Iris pigment epithelial cell (primary cell): ENCODE measurements at regions not wholly inside any gene's neighbourhood (a gene's known extent, or its start where the extent isn't known, plus 50 kb on each side); places are given as distances from the start of the nearest gene placed in this dataset.
A peak's percentile ranks its signal among the peaks of the same experiment; 100 is the strongest.
"Not testable (repeated sequence)": the region's sequence is repeated elsewhere in the genome, so short reads cannot be mapped to it uniquely, and the experiment has no call there.

Experiments used
- DNase-seq: peaks from one replicate; pipeline ENCODE4 v3.0.0-alpha.2; 2011; ENCODE audit warnings: low read depth

DNA sequence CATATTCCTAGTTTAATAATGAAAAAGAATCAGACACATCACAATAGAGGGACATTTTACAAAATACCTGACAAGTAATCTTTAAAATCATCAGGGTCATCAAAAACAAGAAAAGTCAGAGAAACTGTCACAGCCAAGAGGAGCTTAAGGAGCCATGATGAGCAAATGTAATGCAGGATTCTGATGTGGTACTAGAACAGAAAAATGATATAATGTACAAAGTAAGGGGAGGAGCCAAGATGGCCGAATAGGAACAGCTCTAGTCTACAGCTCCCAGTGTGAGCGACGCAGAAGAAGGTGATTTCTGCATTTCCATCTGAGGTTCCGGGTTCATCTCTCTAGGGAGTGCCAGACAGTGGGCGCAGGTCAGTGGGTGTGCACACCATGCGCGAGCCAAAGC, 198.0 kb upstream of the FAT3 start:
- DNase-seq: no peak

DNA sequence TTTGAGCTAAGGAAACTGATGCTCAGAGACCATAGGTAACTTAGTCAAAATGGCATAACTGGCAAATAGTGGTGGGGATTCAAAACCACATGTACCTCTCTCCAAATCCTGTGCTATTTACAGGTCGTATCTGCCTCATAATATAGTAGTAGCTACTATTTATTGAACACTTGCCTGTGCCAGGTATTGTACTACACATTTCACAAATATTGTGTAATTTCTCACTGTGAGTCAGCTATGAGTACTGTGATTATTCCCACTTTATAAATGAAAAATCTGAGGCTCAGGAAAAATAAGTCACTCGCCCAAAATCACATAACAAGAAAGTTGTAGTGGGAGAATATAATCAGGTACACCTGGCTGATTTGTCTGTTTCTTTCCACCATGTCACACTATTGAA, 199.8 kb upstream of the FAT3 start:
- no peak for DNase-seq

DNA sequence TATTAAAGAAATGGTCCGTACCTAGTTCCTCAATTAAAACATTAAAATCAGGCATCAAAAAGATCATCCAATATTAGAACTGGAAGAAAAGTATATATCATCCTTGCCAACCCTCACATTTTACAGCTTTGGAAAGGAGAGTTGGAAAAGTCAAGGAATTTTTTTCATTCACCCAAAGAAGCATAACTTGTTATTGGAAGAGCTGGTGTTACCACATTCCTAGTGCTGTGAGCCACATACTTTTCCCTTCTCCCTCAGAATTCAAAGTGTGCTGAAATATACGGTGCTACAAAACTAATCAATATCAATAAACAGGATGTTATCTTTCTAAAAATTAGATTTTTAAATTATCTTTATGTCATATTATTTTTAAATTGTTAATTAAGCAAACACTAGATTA, 202.1 kb upstream of the FAT3 start:
- no peak for DNase-seq

DNA sequence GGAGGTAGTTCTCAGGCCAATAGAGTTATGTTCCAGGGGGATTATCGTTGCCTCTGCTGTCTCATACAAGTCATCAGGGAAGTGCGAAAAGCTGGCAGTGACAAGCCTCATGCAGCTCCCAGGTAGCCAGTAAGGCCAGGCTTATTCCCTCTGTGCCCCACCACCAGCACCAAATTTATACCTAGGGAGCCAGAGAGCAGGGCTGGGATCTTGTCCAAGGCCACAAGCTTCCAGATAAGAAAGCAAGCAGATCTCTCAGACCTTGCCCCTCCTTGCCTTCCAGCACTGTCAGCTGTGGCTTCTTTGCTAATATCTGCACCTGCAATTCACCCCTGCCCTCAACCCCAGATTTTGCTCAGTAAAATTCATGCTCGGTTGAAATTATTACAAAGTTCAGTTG, 206.3 kb upstream of the FAT3 start:
- no peak for DNase-seq

DNA sequence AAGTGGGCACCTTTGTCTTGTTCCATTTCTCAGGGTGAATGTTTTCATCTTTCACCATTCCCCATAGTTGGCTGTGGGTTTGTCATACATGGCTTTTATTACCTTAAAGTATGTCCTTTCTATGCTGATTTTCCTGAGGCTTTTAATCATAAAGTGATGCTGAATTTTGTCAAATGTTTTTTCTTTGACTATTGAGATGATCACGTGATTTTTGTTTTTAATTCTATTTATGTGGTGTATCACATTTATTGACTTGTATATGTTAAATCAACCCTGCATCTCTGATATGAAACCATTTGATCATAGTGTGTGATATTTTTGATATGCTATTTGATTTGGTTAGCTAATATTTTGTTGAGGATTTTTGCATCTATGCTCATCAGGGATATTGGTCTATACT, 216.4 kb upstream of the FAT3 start:
- DNase-seq: no peak

DNA sequence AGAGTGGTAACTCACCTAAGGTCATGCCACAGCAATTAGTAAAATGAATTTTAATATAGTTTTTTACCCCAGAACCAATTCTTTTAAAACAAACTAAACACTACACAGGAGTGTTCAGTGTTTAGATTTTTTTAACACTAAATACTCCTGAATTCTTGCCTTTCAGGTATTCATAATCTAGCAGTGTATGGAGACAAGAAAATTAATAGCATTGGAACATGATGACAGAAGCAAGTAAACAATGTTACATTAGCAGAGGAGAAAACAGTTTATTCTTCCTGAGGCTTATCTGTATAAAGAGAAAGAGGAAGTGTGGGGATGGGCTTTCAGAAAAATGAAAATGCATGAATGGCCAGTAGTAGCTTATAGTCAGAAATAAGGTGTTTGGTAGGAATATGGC, 222.1 kb upstream of the FAT3 start:
- DNase-seq: no peak

DNA sequence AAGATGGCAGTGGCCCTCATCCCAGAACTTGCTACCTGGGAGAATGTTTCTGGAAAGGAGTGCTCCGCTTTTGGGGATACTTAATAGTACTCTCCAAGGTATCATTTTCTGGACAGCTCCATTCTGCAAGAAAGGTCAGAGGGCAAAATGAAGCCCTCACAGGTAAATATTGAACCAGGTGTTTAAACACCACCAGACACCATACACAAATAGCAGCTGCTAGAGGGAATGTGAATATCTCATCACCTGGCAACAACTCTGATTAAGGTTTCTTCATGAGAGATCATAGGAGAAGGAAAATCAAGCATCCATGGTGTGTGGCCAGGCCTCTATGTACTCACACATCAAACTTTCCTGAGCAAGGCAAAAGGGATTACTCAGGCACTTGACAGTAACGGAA, 226.1 kb upstream of the FAT3 start:
- DNase-seq: no peak

DNA sequence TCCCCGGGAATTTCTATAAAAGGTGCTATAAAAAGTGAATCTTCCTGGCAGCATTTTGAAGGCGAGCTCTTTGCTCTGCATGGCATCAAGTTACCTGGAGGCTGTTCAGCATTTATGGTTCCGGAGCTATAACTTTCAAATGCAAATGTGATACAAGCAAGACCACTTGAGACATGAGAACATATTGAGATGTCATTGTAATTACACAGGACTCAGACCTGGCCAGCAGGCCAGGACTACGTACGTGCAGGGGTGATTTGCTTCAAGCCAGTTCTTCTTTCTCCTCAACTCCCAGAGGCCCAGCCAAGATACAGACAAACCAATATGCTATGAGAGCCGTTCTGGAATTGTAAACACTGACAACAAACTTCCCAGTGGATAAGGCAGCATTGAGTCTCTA, 227.4 kb upstream of the FAT3 start:
- no peak for DNase-seq

DNA sequence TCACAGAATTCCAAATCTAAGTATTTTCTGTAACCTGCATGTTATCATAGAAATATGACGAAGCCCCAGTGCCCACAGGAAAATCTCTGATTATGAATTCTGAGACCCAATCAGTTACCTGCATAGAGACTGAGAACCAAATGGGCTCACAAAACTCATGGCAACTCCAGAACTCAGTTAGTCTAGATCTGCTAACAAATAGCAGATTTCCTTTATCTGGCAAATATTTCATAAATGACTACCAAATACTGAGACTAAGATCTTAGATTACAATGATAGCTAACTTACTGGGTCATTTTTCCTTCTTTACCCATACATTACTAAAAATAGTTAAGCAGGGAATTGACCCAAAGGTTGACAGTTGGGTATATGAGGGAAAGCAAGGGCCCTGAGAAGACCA, 228.1 kb upstream of the FAT3 start:
- DNase-seq: no peak

DNA sequence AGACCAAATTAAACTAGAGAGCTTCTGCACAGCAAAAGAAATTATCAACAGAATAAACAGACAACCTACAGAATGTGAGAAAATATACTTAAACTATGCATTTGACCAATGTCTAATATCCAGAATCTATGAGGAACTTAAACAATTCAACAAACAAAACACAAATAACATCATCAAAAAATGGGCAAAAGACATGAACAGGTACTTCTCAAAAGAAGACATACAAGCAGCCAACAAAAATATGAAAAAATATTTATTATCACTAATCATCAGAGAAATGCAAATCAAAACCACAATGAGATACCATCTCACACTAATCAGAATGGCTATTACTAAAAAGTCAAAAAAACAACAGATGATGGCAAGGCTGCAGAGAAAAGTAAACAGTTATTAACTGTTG, 236.2 kb upstream of the FAT3 start:
- DNase-seq: not testable (repeated sequence)

DNA sequence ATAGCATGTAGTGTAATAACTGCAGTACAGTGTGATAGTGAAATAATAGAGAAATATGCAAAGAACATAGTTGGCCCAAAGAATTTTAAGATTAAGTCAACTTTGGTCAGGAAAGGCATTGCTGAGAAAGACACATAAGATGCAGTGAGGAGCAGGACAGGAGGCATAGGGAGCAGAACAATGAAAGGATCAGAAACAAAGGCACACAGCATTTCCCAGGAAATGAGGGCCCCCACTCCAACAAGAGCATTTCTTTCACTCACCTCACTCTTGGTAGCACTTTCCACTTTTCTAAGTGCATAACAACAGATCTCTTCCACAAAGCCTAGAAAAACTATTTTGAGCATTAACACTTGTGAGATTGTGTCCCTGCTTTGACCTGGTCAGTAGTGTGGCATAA, 238.4 kb upstream of the FAT3 start:
- DNase-seq: no peak

DNA sequence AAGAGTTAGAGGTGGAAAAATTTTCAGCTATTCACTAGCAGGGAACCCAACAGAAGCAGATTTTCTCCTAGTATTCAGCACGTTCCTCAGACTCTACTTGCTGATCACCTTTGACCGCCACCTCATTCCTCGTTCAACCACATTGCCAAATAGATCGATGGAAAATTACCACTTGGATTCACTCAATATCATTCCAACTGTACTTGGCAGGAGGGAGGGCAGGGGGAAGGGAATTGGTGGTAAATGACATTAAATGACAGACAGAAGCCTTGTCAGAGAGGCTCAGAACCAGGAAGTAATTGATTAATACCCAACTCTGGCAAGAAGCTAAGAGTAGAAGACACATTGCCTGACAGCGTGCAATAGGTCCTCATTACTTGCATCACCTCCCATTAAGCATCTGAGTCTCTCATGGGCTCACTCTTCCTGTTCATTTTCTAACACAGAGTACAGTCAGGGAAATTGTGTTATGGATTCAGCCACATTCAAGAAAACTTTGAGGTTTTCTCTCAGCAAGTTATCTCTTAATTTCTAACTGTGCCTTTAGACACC, 240.5 kb upstream of the FAT3 start:
- no peak for DNase-seq

DNA sequence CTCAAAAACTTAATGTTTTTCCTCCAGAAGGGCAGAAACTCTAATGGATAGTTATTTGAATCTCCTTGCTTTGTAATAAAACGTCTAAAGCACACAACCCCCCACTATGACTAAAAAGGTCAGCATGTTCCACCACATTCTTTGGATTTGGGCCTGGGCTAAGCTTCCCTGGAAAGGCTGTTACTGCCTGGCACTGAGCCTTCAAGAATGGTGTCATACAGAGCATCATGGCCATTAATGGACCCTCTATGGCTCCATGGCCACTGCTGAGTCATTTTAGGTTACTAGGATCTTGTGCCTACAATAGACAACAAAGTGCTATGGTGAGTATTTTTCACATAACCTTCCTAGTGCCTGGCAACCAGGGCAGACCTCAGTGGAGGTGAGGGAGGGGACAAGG, 242.6 kb upstream of the FAT3 start:
- DNase-seq: peak; percentile 48

DNA sequence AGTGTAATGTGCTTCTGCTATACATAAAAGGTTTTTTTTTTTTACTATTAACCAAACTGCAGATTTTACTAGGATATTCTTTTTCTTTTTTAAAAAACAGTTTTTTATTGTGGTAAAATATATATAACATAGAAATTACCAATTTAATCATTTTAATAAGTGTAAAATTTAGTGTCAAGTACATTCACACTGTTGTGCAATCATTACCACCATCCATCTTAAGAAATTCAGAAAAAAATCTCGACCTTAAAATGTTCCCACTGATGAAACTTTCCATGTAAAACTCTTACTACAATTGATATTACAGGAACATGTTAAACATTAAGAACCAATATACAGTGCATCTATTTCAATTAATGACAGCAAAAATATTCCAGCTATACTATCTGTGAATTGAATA, 244.8 kb upstream of the FAT3 start:
- DNase-seq: no peak

DNA sequence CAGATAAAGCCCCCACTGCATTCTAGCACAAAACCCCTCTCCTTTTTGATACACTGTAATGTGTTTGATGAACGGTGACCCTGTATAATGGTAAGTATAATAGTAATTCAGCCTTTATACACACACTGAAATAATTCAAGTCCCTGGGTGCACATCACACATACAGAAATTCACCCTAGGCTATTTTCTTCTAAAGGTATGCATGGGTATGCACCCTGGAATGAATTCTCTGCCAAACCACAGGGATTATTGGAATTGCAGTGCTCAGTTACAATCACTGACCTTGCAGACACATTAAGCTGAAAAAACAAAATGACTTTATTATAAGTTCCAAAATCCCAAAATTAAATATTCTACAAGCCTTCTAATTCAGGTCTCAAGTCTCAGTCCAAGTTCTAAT, 245.9 kb upstream of the FAT3 start:
- DNase-seq: no peak

DNA sequence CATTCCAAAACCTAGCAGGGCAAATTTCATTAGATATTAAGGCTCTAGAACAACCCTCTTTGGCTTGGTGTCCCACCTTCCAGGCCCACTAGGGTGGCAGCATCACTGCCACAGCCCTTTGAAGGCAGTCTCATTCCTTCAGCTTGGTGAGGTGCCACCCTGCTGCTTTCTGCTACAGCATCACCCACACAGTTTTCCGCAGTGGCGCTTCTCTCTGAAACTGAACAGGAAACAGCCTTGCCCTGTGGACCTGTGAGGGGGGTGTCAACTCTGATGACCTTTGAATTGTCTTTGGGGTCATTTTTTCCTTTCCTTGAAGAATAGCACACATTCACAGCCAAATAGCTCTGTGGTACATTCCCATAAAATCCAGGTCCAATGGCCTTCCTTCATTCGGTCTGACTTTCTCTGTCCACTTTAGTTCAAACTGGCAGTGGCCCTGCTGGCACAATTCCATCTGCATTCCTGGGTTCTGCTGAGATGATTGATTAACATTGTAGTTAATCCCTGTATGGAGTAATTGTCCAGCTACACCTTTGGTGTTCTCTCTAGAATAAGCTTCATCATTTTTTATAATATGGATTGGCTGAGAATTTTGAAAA, 251.9 kb upstream of the FAT3 start:
- DNase-seq: no peak

DNA sequence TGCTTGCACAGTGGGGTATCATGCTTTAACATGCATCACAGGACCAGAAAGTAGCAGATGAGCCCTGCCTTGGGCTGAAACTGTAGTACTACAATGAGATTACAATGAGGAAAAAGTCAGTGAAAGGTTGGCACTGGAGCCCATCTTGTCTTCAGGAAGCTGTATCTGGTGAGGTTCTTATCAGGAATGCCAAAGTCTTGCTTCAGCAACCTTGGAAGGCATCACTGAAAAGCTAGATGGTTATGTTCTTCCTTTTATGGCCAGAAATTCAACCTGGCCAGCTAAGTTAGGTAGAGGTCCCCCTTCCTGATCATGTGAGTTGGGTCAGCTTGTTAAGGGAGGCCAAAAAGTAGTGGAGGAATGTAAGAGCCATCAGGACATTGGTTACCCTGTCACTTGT, 254.0 kb upstream of the FAT3 start:
- no peak for DNase-seq

DNA sequence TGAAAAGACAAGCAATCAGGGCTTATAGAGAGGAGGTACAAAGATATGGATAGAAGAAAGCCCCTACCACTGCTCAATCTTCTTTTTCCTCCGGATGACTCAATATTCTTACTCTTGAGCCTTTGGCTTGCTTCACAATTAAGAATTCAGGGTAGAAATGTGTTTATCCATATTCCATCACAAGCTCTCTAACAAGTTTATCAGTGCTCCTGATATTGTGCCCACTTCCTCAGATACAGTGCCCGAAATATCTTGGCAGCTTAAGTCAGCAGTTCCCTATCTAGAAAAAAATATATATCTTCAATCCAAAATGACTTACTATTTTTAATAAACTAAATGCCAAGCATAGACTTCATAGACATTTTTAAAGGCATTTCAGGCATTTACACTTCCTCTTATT, 255.1 kb upstream of the FAT3 start:
- no peak for DNase-seq

DNA sequence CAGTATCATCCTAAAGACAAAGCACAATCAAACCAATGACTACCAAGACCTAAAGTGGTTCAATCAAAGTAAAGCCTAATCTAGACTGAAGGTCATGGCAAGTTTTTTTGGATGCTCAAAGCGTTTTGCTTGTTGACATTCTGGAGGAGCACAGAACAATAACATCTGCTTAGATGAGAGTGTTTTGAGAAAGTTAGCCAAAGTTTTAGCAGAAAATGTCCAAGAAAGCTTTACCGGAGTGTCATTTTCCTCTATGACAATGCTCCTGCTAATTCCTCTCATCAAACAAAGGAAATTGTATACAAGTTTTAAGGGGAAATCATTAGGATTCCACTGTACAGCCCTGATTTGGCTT, 256.9 kb upstream of the FAT3 start:
- DNase-seq: no peak

DNA sequence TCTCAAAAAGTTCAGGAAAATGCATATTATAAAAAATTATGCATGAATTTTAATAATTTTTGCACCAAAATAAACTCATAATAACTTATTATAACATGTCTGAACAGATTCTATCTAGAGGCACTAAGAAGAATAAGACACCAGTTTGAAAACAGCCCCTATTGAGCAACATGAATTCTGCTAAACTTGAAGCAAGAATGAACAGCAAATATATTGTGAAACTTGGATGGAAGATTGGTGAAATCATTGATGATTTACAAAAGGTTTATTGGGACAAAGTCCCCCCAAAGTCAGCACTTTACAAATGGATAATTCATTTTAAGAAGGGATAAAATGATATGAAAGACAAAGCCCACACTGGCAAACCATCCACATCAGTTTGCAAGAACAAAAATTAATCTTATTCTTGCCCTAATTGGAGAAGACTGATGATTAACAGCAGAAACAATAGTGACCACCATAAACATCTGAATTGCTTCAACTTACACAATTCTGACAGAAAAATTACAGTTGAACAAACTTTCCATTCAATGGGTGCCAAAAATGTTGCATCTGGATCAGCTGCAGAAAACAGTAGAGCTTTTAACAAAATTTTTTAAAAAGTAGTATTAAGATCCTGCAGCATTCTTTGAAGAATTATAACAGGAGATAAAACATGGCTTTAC, 257.5 kb upstream of the FAT3 start:
- no peak for DNase-seq

DNA sequence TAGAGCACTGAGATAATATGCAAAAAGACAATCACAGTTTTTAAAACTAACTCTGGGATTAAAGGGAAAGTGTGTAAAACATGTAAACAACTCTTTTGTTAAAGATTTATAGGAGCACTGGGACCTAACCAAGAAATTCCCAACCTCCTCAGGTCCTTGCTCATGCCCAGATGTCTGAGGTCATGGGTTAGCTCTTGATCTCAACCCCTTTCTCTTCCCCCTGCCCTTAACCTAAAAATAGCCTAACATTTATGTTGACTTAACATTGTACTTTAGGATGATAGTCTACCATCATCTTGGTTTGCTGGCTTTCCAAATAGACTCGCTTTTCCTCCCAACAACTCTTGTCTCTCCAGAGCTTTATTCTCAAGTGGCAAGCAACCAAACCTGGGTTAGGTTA, 258.2 kb upstream of the FAT3 start:
- DNase-seq: no peak

DNA sequence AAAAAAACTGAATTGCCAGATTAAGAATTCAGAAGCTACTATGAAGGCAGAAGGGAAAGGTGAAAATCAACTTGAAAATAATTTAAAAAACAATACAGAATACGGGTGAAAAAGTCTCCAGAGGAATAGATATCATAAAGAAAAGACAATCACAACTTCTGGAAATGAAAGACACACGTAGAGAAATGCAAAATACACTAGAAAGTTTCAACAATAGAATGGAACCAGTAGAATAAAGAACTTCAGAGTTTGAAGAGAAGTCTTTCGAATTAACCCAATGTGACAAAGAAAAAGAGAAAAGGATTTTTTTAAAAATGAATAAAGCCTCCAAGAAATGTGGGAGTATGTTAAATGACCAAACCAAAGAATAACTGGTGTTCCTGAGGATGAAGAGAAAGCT, 263.8 kb upstream of the FAT3 start:
- no peak for DNase-seq

DNA sequence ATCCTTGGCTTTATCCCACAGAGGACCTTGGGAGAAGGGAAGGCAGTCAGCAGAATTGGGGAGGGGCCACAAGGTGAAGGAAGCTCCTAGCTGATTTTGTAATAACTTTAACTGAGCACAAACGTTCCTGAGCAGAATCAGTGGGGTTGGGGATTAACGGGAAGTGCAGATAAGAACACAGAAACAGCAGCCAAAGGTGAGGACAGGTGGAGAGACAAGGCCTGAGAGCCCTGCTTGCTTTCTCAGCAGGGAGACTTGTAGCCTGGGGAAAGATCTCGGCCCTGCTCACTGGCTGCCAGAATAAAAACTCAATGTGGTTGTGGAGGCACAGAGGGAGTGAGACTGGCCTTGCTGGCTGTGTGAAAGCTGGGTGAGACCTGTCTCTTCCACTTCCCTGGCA, 265.2 kb upstream of the FAT3 start:
- DNase-seq: no peak

DNA sequence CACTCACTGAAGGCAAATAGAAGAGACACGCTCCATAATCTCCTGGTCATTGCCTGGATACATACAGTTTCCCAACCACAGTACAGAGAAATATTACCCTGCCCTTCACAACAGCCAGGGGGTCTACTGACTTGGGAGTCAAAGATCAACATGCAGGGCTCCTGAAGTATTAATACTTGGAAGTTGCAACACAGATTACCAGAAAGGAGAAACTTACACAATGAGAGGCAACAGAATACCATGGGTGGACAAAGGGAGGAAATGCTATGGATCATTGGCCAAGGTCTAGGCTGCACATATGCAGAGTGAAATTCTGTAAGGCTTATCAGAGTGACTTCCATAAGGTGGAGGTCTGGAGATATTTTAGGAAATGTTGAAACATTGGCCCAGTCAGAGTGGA, 267.9 kb upstream of the FAT3 start:
- no peak for DNase-seq
